WTC11 (cell line): ENCODE measurements at regions not wholly inside any gene's neighbourhood (a gene's known extent, or its start where the extent isn't known, plus 50 kb on each side); places are given as distances from the start of the nearest gene placed in this dataset.

Experiments used
- CBFB ChIP-seq: sonication (generic); formaldehyde crosslinking; IDR thresholded peaks from 2 replicates; pipeline ENCODE4 v1.8.1; 2022; ENCODE audit warnings: mild to moderate bottlenecking, low read depth, missing genetic modification reagents
- ETV6 ChIP-seq: sonication (generic); formaldehyde crosslinking; IDR thresholded peaks from 2 replicates; pipeline ENCODE4 v1.8.1; 2022; ENCODE audit warnings: mild to moderate bottlenecking, missing genetic modification reagents
- NFATC4 ChIP-seq: fragments of 250-450 bp; sonication (Bioruptor Pico); IDR thresholded peaks from 2 replicates; pipeline ENCODE4 v1.9.0; 2021; ENCODE audit warnings: mild to moderate bottlenecking
- NR3C1 ChIP-seq: sonication (generic); formaldehyde crosslinking; conservative IDR thresholded peaks from 2 replicates; pipeline ENCODE4 v1.8.1; 2023; ENCODE audit warnings: low read depth, mild to moderate bottlenecking, missing genetic modification reagents
- TP53 ChIP-seq: sonication (generic); formaldehyde crosslinking; IDR thresholded peaks from 2 replicates; pipeline ENCODE4 v1.8.1; 2023; ENCODE audit warnings: mild to moderate bottlenecking, missing genetic modification reagents
- ZBTB21 ChIP-seq: sonication (generic); formaldehyde crosslinking; IDR thresholded peaks from 2 replicates; pipeline ENCODE4 v1.8.1; 2023; ENCODE audit warnings: mild to moderate bottlenecking, missing genetic modification reagents, borderline replicate concordance
- ZNF138 ChIP-seq: sonication (generic); formaldehyde crosslinking; conservative IDR thresholded peaks from 2 replicates; pipeline ENCODE4 v1.8.1; 2022; ENCODE audit warnings: mild to moderate bottlenecking, moderate library complexity, missing genetic modification reagents
- TF ChIP-seq, protein P1 (sequence below): fragments of 200-600 bp; IDR thresholded peaks from 2 replicates; pipeline ENCODE4 v1.8.0; 2022; ENCODE audit warnings: antibody characterized with exemption
- TF ChIP-seq, protein P2 (sequence below): sonication (generic); formaldehyde crosslinking; IDR thresholded peaks from 2 replicates; pipeline ENCODE4 v1.8.1; 2023; ENCODE audit warnings: mild to moderate bottlenecking, missing genetic modification reagents
- TF ChIP-seq, protein P3 (sequence below): sonication (generic); formaldehyde crosslinking; IDR thresholded peaks from 2 replicates; pipeline ENCODE4 v1.8.1; 2023; ENCODE audit warnings: mild to moderate bottlenecking, missing genetic modification reagents, borderline replicate concordance
- TF ChIP-seq, protein P4 (sequence below): sonication (generic); formaldehyde crosslinking; IDR thresholded peaks from 2 replicates; pipeline ENCODE4 v1.8.1; 2023; ENCODE audit warnings: mild to moderate bottlenecking, moderate library complexity, missing genetic modification reagents
- TF ChIP-seq, protein P5 (sequence below): sonication (generic); formaldehyde crosslinking; IDR thresholded peaks from 2 replicates; pipeline ENCODE4 v1.8.1; 2023; ENCODE audit warnings: mild to moderate bottlenecking, missing genetic modification reagents, moderate library complexity
- TF ChIP-seq, protein P6 (sequence below): sonication (generic); formaldehyde crosslinking; IDR thresholded peaks from 2 replicates; pipeline ENCODE4 v1.8.1; 2023; ENCODE audit warnings: mild to moderate bottlenecking, missing genetic modification reagents, moderate library complexity
- TF ChIP-seq, protein P7 (sequence below): sonication (generic); formaldehyde crosslinking; IDR thresholded peaks from 2 replicates; pipeline ENCODE4 v1.8.1; 2022; ENCODE audit warnings: missing genetic modification reagents, borderline replicate concordance

DNA sequence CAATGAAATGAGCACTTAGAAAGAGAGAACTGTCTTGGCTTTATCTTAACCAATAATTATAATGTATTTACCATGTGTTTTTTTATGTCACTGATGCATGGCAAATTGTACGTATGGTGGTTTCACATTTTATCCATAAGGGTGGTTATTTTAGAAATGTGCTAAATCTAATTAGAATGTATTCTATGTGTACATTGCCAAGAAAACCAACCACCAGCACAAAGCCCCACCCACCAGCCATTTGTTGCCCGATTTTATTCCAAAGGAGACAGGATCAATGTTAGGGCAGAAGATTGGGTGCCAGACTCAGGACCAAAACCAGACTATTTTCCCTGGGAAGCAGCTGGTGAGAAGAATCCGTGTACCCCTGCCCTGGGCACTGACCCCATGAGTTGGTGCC, 63.0 kb upstream of the SOX1 start:
- TF ChIP-seq, protein P1, sequence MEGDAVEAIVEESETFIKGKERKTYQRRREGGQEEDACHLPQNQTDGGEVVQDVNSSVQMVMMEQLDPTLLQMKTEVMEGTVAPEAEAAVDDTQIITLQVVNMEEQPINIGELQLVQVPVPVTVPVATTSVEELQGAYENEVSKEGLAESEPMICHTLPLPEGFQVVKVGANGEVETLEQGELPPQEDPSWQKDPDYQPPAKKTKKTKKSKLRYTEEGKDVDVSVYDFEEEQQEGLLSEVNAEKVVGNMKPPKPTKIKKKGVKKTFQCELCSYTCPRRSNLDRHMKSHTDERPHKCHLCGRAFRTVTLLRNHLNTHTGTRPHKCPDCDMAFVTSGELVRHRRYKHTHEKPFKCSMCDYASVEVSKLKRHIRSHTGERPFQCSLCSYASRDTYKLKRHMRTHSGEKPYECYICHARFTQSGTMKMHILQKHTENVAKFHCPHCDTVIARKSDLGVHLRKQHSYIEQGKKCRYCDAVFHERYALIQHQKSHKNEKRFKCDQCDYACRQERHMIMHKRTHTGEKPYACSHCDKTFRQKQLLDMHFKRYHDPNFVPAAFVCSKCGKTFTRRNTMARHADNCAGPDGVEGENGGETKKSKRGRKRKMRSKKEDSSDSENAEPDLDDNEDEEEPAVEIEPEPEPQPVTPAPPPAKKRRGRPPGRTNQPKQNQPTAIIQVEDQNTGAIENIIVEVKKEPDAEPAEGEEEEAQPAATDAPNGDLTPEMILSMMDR = no peak
- TF ChIP-seq CBFB = no peak
- TF ChIP-seq, protein P2, sequence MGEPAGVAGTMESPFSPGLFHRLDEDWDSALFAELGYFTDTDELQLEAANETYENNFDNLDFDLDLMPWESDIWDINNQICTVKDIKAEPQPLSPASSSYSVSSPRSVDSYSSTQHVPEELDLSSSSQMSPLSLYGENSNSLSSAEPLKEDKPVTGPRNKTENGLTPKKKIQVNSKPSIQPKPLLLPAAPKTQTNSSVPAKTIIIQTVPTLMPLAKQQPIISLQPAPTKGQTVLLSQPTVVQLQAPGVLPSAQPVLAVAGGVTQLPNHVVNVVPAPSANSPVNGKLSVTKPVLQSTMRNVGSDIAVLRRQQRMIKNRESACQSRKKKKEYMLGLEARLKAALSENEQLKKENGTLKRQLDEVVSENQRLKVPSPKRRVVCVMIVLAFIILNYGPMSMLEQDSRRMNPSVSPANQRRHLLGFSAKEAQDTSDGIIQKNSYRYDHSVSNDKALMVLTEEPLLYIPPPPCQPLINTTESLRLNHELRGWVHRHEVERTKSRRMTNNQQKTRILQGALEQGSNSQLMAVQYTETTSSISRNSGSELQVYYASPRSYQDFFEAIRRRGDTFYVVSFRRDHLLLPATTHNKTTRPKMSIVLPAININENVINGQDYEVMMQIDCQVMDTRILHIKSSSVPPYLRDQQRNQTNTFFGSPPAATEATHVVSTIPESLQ (CRISPR knock-in tag) = no peak
- TF ChIP-seq, protein P3, sequence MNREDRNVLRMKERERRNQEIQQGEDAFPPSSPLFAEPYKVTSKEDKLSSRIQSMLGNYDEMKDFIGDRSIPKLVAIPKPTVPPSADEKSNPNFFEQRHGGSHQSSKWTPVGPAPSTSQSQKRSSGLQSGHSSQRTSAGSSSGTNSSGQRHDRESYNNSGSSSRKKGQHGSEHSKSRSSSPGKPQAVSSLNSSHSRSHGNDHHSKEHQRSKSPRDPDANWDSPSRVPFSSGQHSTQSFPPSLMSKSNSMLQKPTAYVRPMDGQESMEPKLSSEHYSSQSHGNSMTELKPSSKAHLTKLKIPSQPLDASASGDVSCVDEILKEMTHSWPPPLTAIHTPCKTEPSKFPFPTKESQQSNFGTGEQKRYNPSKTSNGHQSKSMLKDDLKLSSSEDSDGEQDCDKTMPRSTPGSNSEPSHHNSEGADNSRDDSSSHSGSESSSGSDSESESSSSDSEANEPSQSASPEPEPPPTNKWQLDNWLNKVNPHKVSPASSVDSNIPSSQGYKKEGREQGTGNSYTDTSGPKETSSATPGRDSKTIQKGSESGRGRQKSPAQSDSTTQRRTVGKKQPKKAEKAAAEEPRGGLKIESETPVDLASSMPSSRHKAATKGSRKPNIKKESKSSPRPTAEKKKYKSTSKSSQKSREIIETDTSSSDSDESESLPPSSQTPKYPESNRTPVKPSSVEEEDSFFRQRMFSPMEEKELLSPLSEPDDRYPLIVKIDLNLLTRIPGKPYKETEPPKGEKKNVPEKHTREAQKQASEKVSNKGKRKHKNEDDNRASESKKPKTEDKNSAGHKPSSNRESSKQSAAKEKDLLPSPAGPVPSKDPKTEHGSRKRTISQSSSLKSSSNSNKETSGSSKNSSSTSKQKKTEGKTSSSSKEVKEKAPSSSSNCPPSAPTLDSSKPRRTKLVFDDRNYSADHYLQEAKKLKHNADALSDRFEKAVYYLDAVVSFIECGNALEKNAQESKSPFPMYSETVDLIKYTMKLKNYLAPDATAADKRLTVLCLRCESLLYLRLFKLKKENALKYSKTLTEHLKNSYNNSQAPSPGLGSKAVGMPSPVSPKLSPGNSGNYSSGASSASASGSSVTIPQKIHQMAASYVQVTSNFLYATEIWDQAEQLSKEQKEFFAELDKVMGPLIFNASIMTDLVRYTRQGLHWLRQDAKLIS (CRISPR knock-in tag) = no peak
- TF ChIP-seq TP53 (CRISPR knock-in tag) = no peak
- no peak for TF ChIP-seq NFATC4
- TF ChIP-seq, protein P4, sequence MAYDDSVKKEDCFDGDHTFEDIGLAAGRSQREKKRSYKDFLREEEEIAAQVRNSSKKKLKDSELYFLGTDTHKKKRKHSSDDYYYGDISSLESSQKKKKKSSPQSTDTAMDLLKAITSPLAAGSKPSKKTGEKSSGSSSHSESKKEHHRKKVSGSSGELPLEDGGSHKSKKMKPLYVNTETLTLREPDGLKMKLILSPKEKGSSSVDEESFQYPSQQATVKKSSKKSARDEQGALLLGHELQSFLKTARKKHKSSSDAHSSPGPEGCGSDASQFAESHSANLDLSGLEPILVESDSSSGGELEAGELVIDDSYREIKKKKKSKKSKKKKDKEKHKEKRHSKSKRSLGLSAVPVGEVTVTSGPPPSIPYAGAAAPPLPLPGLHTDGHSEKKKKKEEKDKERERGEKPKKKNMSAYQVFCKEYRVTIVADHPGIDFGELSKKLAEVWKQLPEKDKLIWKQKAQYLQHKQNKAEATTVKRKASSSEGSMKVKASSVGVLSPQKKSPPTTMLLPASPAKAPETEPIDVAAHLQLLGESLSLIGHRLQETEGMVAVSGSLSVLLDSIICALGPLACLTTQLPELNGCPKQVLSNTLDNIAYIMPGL = no peak
- no peak for TF ChIP-seq ZBTB21 (CRISPR knock-in tag)
- TF ChIP-seq, protein P5, sequence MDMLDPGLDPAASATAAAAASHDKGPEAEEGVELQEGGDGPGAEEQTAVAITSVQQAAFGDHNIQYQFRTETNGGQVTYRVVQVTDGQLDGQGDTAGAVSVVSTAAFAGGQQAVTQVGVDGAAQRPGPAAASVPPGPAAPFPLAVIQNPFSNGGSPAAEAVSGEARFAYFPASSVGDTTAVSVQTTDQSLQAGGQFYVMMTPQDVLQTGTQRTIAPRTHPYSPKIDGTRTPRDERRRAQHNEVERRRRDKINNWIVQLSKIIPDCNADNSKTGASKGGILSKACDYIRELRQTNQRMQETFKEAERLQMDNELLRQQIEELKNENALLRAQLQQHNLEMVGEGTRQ (CRISPR knock-in tag) = no peak
- TF ChIP-seq, protein P6, sequence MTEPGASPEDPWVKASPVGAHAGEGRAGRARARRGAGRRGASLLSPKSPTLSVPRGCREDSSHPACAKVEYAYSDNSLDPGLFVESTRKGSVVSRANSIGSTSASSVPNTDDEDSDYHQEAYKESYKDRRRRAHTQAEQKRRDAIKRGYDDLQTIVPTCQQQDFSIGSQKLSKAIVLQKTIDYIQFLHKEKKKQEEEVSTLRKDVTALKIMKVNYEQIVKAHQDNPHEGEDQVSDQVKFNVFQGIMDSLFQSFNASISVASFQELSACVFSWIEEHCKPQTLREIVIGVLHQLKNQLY = no peak
- TF ChIP-seq NR3C1 = no peak
- TF ChIP-seq ZNF138 (CRISPR knock-in tag) = no peak
- TF ChIP-seq ETV6 (CRISPR knock-in tag) = no peak
- TF ChIP-seq, protein P7, sequence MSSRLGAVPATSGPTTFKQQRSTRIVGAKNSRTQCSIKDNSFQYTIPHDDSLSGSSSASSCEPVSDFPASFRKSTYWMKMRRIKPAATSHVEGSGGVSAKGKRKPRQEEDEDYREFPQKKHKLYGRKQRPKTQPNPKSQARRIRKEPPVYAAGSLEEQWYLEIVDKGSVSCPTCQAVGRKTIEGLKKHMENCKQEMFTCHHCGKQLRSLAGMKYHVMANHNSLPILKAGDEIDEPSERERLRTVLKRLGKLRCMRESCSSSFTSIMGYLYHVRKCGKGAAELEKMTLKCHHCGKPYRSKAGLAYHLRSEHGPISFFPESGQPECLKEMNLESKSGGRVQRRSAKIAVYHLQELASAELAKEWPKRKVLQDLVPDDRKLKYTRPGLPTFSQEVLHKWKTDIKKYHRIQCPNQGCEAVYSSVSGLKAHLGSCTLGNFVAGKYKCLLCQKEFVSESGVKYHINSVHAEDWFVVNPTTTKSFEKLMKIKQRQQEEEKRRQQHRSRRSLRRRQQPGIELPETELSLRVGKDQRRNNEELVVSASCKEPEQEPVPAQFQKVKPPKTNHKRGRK (CRISPR knock-in tag) = no peak
